ENCODE measurements at regions not wholly inside any gene's neighbourhood (a gene's known extent, or its start where the extent isn't known, plus 50 kb on each side); places are given as distances from the start of the nearest gene placed in this dataset.
"Not testable (repeated sequence)": the region's sequence is repeated elsewhere in the genome, so short reads cannot be mapped to it uniquely, and the experiment has no call there.

- not testable (repeated sequence) for H3K4me3 Mint-ChIP-seq, DNase-seq, ATAC-seq
Observed at GRCh38 chr6:86872810-86873209, 64.5 kb upstream of the HTR1E start.

DNA sequence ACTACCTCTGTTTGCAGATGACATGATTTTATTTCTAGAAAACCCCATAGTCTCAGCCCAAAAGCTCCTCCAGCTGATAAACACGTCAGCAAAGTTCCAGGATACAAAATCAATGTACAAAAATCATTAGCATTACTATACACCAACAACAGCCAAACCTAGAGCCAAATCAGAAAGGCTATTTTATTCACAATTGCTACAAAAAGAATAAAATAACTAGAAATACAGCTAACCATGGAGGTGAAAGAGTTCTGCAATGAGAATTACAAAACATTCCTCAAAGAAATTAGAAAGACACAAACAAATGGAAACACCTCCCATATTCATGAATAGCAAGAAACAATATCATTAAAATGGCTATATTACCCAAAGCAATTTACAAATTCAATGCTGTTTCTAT is 65.6 kb upstream of the HTR1E start:
- peaks cover 31% of the 10 kb centered on the region for H3K9me3 Mint-ChIP-seq
- ATAC-seq: no peak

More at GRCh38 chr6:86872810-86873209, 64.5 kb upstream of the HTR1E start:
- H3K27me3 Mint-ChIP-seq (ENCODE audit: low read depth); H3K4me1 Mint-ChIP-seq (ENCODE audit: low read depth); H3K36me3 Mint-ChIP-seq (ENCODE audit: insufficient read depth): not testable (repeated sequence)
- peaks cover 31% of the 10 kb centered on the region for H3K9me3 Mint-ChIP-seq

GRCh38 chr6:86869500-86869899 is 67.8 kb upstream of the HTR1E start:
- ATAC-seq (no peak), DNase-seq (no peak)
- no peak overlapping the region for H3K4me3 Mint-ChIP-seq
- H3K27me3 Mint-ChIP-seq (ENCODE audit: low read depth): no peaks in the 10 kb centered on the region
- peaks cover 31% of the 10 kb centered on the region for H3K9me3 Mint-ChIP-seq
- H3K4me1 Mint-ChIP-seq (ENCODE audit: low read depth): no peaks in the 10 kb centered on the region
- H3K36me3 Mint-ChIP-seq (ENCODE audit: insufficient read depth): no peaks in the 10 kb centered on the region

More for the DNA sequence above, 65.6 kb upstream of the HTR1E start:
- Mint-ChIP-seq H3K4me3 (no peak overlapping the region), H3K36me3 (ENCODE audit: insufficient read depth) (no peaks in the 10 kb centered on the region), H3K4me1 (ENCODE audit: low read depth) (no peaks in the 10 kb centered on the region), H3K27me3 (ENCODE audit: low read depth) (no peaks in the 10 kb centered on the region)
- DNase-seq: no peak

DNA sequence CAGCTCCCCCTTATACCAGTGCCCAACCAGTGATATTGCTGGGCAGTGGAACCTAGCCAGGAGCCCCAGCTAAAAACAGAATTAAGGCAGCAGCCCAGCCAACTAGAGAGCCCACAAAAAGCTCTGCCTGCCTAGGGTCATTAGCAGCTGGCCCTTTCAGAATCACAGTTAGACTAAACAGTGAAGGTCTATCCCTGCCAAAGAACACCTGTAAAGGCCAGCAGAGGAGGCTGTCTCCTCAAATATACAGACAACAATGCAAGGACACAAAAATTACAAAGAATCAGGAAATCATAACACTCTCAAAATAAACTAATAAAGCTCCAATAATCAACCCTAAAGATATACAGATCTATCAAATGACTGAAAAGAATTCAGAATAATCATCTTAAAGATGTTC is 77.8 kb upstream of the HTR1E start:
- Mint-ChIP-seq H3K4me1 (ENCODE audit: low read depth) (no peaks in the 10 kb centered on the region), H3K36me3 (ENCODE audit: insufficient read depth) (no peaks in the 10 kb centered on the region), H3K27me3 (ENCODE audit: low read depth) (no peaks in the 10 kb centered on the region), H3K4me3 (no peak overlapping the region), H3K9me3 (no peaks in the 10 kb centered on the region)
- ATAC-seq (no peak), DNase-seq (no peak)

- ATAC-seq (no peak), DNase-seq (no peak)
- Mint-ChIP-seq H3K36me3 (ENCODE audit: insufficient read depth) (no peaks in the 10 kb centered on the region), H3K27me3 (ENCODE audit: low read depth) (no peaks in the 10 kb centered on the region), H3K9me3 (no peaks in the 10 kb centered on the region), H3K4me1 (ENCODE audit: low read depth) (no peaks in the 10 kb centered on the region), H3K4me3 (no peak overlapping the region)
Observed at GRCh38 chr6:86858970-86859369, 78.4 kb upstream of the HTR1E start.

DNA sequence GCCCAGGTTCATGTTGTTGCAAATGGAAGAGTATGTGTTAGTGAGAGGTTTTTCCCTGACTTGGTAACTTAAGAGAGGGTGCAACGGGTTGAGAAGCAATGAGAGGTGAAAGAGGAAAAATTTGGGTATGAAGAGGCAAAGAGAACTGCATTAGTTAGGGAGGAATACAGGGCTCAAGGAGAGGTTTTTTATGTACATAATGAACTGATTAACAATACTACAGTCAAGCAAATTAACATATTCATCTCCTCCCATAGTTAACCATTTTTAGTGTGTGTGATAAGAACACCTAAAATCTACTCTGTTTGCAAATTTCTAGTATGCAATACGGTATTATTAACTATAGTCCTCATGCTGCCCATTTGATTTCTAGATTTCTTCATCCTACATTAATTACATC is 79.5 kb upstream of the HTR1E start:
- DNase-seq: no peak
- ATAC-seq: no peak
- Mint-ChIP-seq H3K36me3 (ENCODE audit: insufficient read depth) (no peaks in the 10 kb centered on the region), H3K9me3 (no peaks in the 10 kb centered on the region), H3K27me3 (ENCODE audit: low read depth) (no peaks in the 10 kb centered on the region), H3K4me3 (no peak overlapping the region), H3K4me1 (ENCODE audit: low read depth) (no peaks in the 10 kb centered on the region)

DNA sequence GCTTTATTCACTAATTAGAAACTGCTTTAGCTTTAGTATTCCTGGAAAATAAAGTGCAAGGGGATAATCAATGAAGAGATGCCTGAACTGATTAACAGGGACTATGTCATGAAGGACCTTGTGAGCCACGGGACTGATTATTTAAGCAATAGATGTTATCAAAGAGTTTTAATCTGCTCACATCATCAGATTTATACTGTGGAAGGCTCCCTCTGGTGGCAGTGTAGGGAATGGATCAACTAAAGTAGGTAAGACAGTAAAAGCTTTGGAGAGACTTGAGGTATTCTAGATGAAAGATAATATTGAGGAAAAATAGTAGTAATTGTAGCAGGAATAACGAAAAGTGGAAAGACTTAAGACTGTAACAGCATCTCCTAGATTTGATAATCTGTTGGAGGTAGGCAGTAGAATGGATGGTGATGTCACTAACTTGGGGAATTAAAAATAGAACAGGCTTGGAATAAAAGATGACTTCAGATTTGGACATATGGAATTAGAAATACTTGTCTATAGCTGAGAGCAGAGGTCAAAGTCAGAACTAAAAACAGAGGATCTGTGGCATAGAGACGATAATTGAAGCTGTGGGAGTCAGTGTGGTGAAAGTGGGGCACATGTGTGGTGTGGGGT is 80.3 kb upstream of the HTR1E start:
- DNase-seq (no peak), ATAC-seq (no peak)
- H3K9me3 Mint-ChIP-seq: no peaks in the 10 kb centered on the region
- H3K4me3 Mint-ChIP-seq: no peak overlapping the region
- no peaks in the 10 kb centered on the region for H3K36me3 Mint-ChIP-seq (ENCODE audit: insufficient read depth)
- no peaks in the 10 kb centered on the region for H3K27me3 Mint-ChIP-seq (ENCODE audit: low read depth)
- no peaks in the 10 kb centered on the region for H3K4me1 Mint-ChIP-seq (ENCODE audit: low read depth)

- Mint-ChIP-seq H3K9me3 (no peaks in the 10 kb centered on the region), H3K27me3 (ENCODE audit: low read depth) (no peaks in the 10 kb centered on the region), H3K4me1 (ENCODE audit: low read depth) (no peaks in the 10 kb centered on the region), H3K36me3 (ENCODE audit: insufficient read depth) (no peaks in the 10 kb centered on the region), H3K4me3 (no peak overlapping the region)
- ATAC-seq: no peak
- DNase-seq: no peak
Observed at GRCh38 chr6:86856379-86856778, 80.9 kb upstream of the HTR1E start.

DNA sequence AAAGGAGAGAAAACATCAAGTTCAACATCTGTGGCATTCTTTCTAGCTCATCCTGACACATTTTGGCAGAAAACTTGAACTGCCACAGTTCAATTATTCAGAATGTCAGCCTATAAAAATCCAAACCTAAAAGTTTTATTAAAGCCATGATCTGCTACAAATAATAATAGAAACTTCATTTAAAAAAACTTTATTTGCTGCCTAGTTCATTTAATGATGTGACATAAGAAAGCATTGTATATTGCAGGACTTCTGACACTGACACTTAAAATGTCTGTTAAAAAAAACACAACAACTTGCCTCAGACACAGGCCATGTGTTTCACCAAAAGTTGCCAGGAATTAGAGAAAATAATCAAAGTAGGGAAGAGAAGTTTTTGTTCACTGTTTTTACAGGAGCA is 88.3 kb upstream of the HTR1E start:
- H3K4me1 Mint-ChIP-seq (ENCODE audit: low read depth): no peaks in the 10 kb centered on the region
- peaks cover 8% of the 10 kb centered on the region for H3K9me3 Mint-ChIP-seq
- no peak for ATAC-seq
- no peaks in the 10 kb centered on the region for H3K36me3 Mint-ChIP-seq (ENCODE audit: insufficient read depth)
- H3K4me3 Mint-ChIP-seq: no peak overlapping the region
- H3K27me3 Mint-ChIP-seq (ENCODE audit: low read depth): no peaks in the 10 kb centered on the region
- DNase-seq: no peak

- ATAC-seq (no peak), DNase-seq (no peak)
- Mint-ChIP-seq H3K9me3 (peaks cover 3% of the 10 kb centered on the region), H3K4me3 (no peak overlapping the region), H3K27me3 (ENCODE audit: low read depth) (no peaks in the 10 kb centered on the region), H3K4me1 (ENCODE audit: low read depth) (no peaks in the 10 kb centered on the region), H3K36me3 (ENCODE audit: insufficient read depth) (no peaks in the 10 kb centered on the region)
Observed at GRCh38 chr6:86832686-86833085, 104.6 kb upstream of the HTR1E start.

DNA sequence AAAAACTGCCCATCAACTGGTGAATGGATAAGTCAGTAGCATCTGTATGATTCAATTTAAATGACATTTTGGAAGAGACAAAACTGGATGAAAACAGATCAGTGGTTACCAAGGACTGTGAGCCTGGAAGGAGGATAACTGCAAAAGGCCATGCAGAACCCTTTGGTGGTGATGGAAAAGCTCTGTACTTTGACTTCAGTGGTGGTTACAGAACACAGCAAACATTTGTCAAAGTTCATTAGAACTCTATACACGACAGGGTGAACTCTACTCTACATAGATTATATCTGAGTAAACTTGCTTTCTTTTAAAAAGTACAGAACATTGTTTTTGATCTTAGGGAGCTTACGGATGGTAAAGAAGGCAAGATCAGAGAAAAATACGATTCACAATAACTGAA is 111.9 kb upstream of the HTR1E start:
- Mint-ChIP-seq H3K4me3 (no peak overlapping the region), H3K27me3 (ENCODE audit: low read depth) (no peaks in the 10 kb centered on the region), H3K4me1 (ENCODE audit: low read depth) (no peaks in the 10 kb centered on the region), H3K9me3 (peaks cover 3% of the 10 kb centered on the region), H3K36me3 (ENCODE audit: insufficient read depth) (no peaks in the 10 kb centered on the region)
- no peak for ATAC-seq
- DNase-seq: no peak

- Mint-ChIP-seq H3K36me3 (ENCODE audit: insufficient read depth) (no peaks in the 10 kb centered on the region), H3K27me3 (ENCODE audit: low read depth) (no peaks in the 10 kb centered on the region), H3K4me3 (no peak overlapping the region), H3K9me3 (no peaks in the 10 kb centered on the region), H3K4me1 (ENCODE audit: low read depth) (no peaks in the 10 kb centered on the region)
- DNase-seq (no peak), ATAC-seq (no peak)
Observed at GRCh38 chr6:86822747-86823146, 114.6 kb upstream of the HTR1E start.

GRCh38 chr6:86820750-86821149 is 116.6 kb upstream of the HTR1E start:
- H3K27me3 Mint-ChIP-seq (ENCODE audit: low read depth): no peaks in the 10 kb centered on the region
- H3K9me3 Mint-ChIP-seq: no peaks in the 10 kb centered on the region
- no peaks in the 10 kb centered on the region for H3K36me3 Mint-ChIP-seq (ENCODE audit: insufficient read depth)
- H3K4me1 Mint-ChIP-seq (ENCODE audit: low read depth): no peaks in the 10 kb centered on the region
- no peak overlapping the region for H3K4me3 Mint-ChIP-seq
- ATAC-seq (no peak), DNase-seq (no peak)

GRCh38 chr6:86793649-86794048 is 143.7 kb upstream of the HTR1E start:
- ATAC-seq: no peak
- Mint-ChIP-seq H3K36me3 (ENCODE audit: insufficient read depth) (no peaks in the 10 kb centered on the region), H3K4me1 (ENCODE audit: low read depth) (no peaks in the 10 kb centered on the region), H3K4me3 (no peak overlapping the region), H3K9me3 (no peaks in the 10 kb centered on the region), H3K27me3 (ENCODE audit: low read depth) (no peaks in the 10 kb centered on the region)
- no peak for DNase-seq

- H3K36me3 Mint-ChIP-seq (ENCODE audit: insufficient read depth): no peaks in the 10 kb centered on the region
- no peaks in the 10 kb centered on the region for H3K27me3 Mint-ChIP-seq (ENCODE audit: low read depth)
Observed at GRCh38 chr6:86791476-86791875, 145.9 kb upstream of the HTR1E start.

More at GRCh38 chr6:86791476-86791875, 145.9 kb upstream of the HTR1E start:
- Mint-ChIP-seq H3K4me3 (no peak overlapping the region), H3K9me3 (no peaks in the 10 kb centered on the region), H3K4me1 (ENCODE audit: low read depth) (no peaks in the 10 kb centered on the region)
- DNase-seq (no peak), ATAC-seq (no peak)

All from activated T-cell treated with anti-CD3 and anti-CD28 coated beads, Interleukin-2, amount 50 U/mL, for 4 hours (primary cell).